BJ (cell line): ENCODE measurements at regions not wholly inside any gene's neighbourhood (a gene's known extent, or its start where the extent isn't known, plus 50 kb on each side); places are given as distances from the start of the nearest gene placed in this dataset.

Source experiments
- CTCF ChIA-PET: fragments of 350-600 bp; formaldehyde crosslinking; extraction: SDS; loops from one replicate; lab custom pipeline; 2021; ENCODE audit warnings: antibody characterized with exemption, inconsistent platforms; lab: Yijun Ruan, JAX
- POLR2A ChIA-PET: fragments of 300-600 bp; sonication (Branson Sonifier 250); formaldehyde crosslinking; extraction: SDS; loops from one replicate; lab custom pipeline; 2021; ENCODE audit warnings: antibody characterized with exemption; lab: Charles Lee
- DNase-seq: peaks from one replicate; pipeline ENCODE4 v3.0.0-alpha.2; 2011; ENCODE audit warnings: low read depth
- H3K27me3 ChIP-seq: 2 replicates; pipeline ENCODE4 v1.6.0; 2011; ENCODE audit warnings: low read length; ENCODE audit not compliant: control insufficient read depth, insufficient read depth
- H3K36me3 ChIP-seq: 2 replicates; pipeline ENCODE4 v1.5.1; 2011; ENCODE audit warnings: low read length; ENCODE audit not compliant: control insufficient read depth, insufficient read depth
- H3K4me3 ChIP-seq: 2 replicates; pipeline ENCODE4 v1.5.1; 2011; ENCODE audit warnings: low read depth, mild to moderate bottlenecking, control low read depth, low read length
- CTCF ChIP-seq: IDR thresholded peaks from 2 replicates; pipeline ENCODE4 v1.5.1; 2011; ENCODE audit warnings: low read depth, mild to moderate bottlenecking, control low read depth, inconsistent platforms, low read length, moderate library complexity; ENCODE audit not compliant: insufficient read depth

- DNase-seq, result no peak
- ChIA-PET CTCF (interaction anchor here (0.9 to 5.0 kb wide), 3 partner anchors 493 to 520 kb away, joined by 3 to 54 read pairs (median 5); partner anchors contain the start of gene GADD45G), POLR2A (no interaction called here)
- Histone ChIP-seq H3K27me3 (no peaks in the 10 kb centered on the region), H3K4me3 (no peak overlapping the region), H3K36me3 (no peaks in the 10 kb centered on the region)
- no peak for TF ChIP-seq CTCF
Measured at GRCh38 chr9:90095682-90096081, 490.9 kb downstream of the GADD45G start.

DNA sequence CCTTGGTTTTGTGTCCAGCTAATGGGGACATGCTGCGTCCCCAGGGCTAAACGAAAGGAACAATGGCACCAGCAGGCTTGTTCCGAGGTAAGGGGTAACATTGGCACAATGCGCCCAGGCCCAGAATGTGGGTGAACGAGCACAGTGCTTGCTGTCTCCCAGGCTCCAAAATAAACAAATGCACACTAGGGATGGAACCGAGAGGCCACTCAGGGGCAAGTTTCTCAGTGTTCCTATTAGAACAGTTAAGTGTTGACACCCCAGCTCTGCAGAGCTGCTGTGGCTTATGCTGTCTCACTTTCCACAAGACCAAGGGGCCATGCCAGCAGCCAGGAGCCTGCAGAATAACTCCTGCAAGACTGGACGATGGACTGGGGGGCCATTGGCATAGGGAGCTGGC, 492.4 kb downstream of the GADD45G start:
- Histone ChIP-seq H3K36me3 (no peaks in the 10 kb centered on the region), H3K27me3 (no peaks in the 10 kb centered on the region), H3K4me3 (no peak overlapping the region)
- CTCF ChIA-PET, result interaction anchor here (2.6 to 5.0 kb wide), 2 partner anchors 494 to 499 kb away, joined by 15 to 54 read pairs; partner anchors contain the start of gene GADD45G
- no peak for TF ChIP-seq CTCF
- DNase-seq, result no peak
- POLR2A ChIA-PET, result no interaction called here

GRCh38 chr9:90098408-90098807, 493.6 kb downstream of the GADD45G start:
- DNase-seq, result no peak
- no peak for TF ChIP-seq CTCF
- H3K36me3 ChIP-seq, result no peaks in the 10 kb centered on the region
- POLR2A ChIA-PET, result no interaction called here
- H3K4me3 ChIP-seq, result no peak overlapping the region
- H3K27me3 ChIP-seq, result no peaks in the 10 kb centered on the region
- CTCF ChIA-PET, result interaction anchor here (0.8 to 5.0 kb wide), 4 partner anchors 496 to 507 kb away, joined by 3 to 54 read pairs (median 9); partner anchors contain the start of gene GADD45G

DNA sequence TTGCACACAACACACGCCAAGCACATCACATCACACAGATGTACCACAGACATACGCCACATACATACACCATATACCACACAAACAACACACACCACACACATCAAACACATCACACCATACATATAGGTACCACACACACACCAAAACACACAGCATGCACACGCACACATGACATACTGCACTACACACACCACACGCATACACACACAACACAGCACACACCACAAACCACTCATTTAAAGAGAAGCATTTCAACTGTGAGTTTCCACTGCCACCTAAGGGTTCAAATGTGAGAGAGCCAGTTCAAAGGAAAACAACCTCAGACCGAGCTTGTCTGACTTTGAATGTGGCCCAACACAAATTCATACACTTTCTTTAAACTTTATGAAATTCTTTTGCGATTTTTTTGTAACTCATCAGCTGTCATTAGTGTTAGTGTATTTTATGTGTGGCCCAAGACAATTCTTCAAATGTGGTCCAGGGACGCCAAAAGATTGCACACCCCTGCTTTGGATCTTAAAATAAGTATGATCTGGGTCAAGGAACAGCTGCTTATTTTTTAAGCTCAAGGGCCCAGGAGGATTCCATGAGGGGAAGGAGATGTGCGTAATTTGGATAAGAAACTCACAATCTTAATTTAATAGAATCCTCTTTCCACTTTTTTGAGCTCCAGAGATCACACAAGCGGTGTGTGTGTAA, 494.6 kb downstream of the GADD45G start:
- Histone ChIP-seq H3K36me3 (no peaks in the 10 kb centered on the region), H3K27me3 (no peaks in the 10 kb centered on the region), H3K4me3 (no peak overlapping the region)
- no peak for DNase-seq
- CTCF ChIA-PET, result interaction anchor here (0.6 to 8.2 kb wide), 11 partner anchors 44 to 534 kb away, joined by 3 to 166 read pairs (median 3); partner anchors contain the start of gene GADD45G
- POLR2A ChIA-PET, result no interaction called here
- no peak for TF ChIP-seq CTCF

DNA sequence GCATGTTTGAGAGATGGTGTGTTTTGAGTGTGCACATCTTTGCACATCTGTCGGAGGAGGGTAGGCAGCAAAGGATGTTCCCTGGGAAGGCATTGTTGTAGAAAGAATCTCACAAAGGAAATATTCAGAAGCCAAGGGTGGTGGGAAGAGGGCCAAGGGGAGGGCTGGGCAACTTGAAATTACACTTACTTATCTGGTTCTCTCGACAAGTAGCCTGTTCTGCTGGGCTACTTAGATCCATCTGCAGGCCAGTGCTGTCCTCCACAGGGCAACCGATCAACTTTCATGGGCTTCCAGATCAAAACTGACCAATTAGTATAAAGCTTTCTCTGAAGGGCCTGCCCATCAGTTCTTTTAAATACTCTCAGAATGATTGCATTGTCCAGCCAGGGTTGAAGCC, 495.2 kb downstream of the GADD45G start:
- DNase-seq, result no peak
- Histone ChIP-seq H3K4me3 (no peak overlapping the region), H3K27me3 (no peaks in the 10 kb centered on the region), H3K36me3 (no peaks in the 10 kb centered on the region)
- CTCF ChIA-PET, result interaction anchor here (0.6 to 8.2 kb wide), 12 partner anchors 43 to 534 kb away, joined by 3 to 166 read pairs (median 3); partner anchors contain the start of gene GADD45G
- TF ChIP-seq CTCF, result no peak
- POLR2A ChIA-PET, result no interaction called here
